Kidney (tissue), 13 donors: ENCODE measurements at regions not wholly inside any gene's neighbourhood (a gene's known extent, or its start where the extent isn't known, plus 50 kb on each side); places are given as distances from the start of the nearest gene placed in this dataset.
A peak's percentile ranks its signal among the peaks of the same experiment; 100 is the strongest.

Source experiments
- DNase-seq, 5 donors: peaks; one replicate each; pipeline ENCODE4 v3.0.0-alpha.2; 2013 to 2020
- FAIRE-seq: peaks from 2 replicates; lab custom pipeline; 2012; peaks lifted over from hg19 to GRCh38; lab: Jason Lieb, UNC
- H3K27ac ChIP-seq, 2 donors: one replicate each; pipeline ENCODE4 v1.7.0; 2013; ENCODE audit warnings: low read depth in 2 of 2, low read length in 2 of 2, inconsistent platforms in 1 of 2
- H3K27me3 ChIP-seq: one replicate; pipeline ENCODE4 v1.7.1; 2013; ENCODE audit warnings: low read length, inconsistent platforms; ENCODE audit not compliant: control insufficient read depth, insufficient read depth
- H3K36me3 ChIP-seq, 3 donors: one replicate each; pipeline versions ENCODE4 v1.7.0 to v1.7.1; 2013; ENCODE audit warnings: low read length in 3 of 3, control low read depth in 1 of 3, inconsistent platforms in 1 of 3; ENCODE audit not compliant: insufficient read depth in 3 of 3, control insufficient read depth in 2 of 3
- H3K4me1 ChIP-seq, 3 donors: one replicate each; pipeline versions ENCODE4 v1.7.0 to v1.7.1; 2013; ENCODE audit warnings: low read length in 3 of 3, inconsistent platforms in 1 of 3, low read depth in 1 of 3; ENCODE audit not compliant: control insufficient read depth in 2 of 3, insufficient read depth in 2 of 3
- H3K4me3 ChIP-seq, 3 donors: one replicate each; pipeline versions ENCODE4 v1.7.0 to v1.8.1; 2013; ENCODE audit warnings: low read length in 3 of 3, control low read depth in 1 of 3, inconsistent platforms in 1 of 3
- H3K9ac ChIP-seq, 3 donors: one replicate each; pipeline versions ENCODE4 v1.7.0 to v1.7.1; 2013; ENCODE audit warnings: low read length in 3 of 3, control low read depth in 1 of 3, inconsistent platforms in 1 of 3
- H3K9me3 ChIP-seq, 3 donors: one replicate each; pipeline versions ENCODE4 v1.7.0 to v1.7.1; 2013; ENCODE audit warnings: low read length in 3 of 3, control low read depth in 1 of 3, inconsistent platforms in 1 of 3; ENCODE audit not compliant: control insufficient read depth in 2 of 3, insufficient read depth in 1 of 3
- intact Hi-C: fragments of 100-400 bp; cut with DNase I; formaldehyde crosslinking; loops from one replicate; pipeline ENCODE4 v1.11.1; 2022
- TF ChIP-seq, protein P1 (sequence below): IDR thresholded peaks from 3 replicates; pipeline ENCODE4 v1.5.1; 2012; ENCODE audit warnings: mild to moderate bottlenecking, moderate library complexity, borderline replicate concordance; ENCODE audit not compliant: insufficient read depth; ENCODE audit errors: extremely low read depth
- donor health status: control.
- donor health status: control.
- donor health status: control.
- donor health status: control.
- donor health status: control.
- donor health status: DM: yes; HTN: yes; CAD: no.
- donor health status: Normal renal cell carcinoma (clear cell type).

DNA sequence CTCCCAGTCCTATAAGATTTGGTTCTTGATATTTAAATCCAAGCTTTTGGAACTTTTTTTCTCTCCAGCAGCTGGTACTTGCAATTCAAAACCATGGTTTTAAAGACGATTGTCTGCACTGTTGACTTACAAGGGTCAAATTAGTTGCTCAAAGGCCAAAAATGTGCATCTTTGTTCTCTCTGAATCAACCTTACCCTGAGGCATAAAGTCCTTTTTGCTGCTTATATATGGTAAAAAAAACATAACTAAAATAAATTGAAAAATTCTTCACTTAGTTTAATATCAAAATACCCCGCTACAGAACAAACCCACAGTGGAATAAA lies 592.7 kb downstream of the XIRP2 start:
- TF ChIP-seq, protein P1, sequence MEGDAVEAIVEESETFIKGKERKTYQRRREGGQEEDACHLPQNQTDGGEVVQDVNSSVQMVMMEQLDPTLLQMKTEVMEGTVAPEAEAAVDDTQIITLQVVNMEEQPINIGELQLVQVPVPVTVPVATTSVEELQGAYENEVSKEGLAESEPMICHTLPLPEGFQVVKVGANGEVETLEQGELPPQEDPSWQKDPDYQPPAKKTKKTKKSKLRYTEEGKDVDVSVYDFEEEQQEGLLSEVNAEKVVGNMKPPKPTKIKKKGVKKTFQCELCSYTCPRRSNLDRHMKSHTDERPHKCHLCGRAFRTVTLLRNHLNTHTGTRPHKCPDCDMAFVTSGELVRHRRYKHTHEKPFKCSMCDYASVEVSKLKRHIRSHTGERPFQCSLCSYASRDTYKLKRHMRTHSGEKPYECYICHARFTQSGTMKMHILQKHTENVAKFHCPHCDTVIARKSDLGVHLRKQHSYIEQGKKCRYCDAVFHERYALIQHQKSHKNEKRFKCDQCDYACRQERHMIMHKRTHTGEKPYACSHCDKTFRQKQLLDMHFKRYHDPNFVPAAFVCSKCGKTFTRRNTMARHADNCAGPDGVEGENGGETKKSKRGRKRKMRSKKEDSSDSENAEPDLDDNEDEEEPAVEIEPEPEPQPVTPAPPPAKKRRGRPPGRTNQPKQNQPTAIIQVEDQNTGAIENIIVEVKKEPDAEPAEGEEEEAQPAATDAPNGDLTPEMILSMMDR: no peak
- no peak for DNase-seq

DNA sequence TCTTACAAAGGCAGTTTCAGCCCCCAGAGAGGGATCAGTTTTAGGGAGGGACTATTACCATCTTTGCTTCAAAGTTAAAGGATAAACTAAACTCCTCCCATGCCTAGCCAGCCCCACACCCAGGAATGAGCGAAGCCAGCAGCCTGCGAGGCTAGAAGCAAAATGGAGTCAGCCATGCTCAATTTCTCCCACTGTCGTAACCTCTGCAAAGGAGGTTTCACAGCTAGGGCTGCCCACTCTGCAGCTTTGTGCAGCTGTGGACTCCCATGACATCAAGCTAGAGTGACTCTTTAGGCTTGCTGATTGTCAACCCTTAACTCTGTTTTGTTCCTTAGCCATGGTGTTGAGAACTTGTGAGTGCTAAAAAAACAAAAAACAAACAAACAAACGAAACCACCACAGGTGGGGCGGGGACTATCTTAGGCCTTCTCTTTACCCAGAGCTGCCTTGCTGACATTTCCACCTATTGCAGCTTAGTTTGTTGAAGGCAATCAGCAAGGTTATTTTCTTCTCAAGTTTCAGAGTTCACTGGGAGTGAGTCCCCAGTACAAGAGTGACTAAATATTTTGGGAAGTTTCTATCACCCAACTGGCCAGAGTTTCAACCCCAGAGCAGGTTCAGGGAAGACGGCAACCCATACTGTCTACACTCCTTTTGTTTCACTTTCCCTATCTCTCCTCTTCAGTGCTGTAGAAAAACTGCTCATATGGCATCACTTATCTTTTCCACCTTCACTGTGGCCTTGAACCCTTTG lies 592.1 kb downstream of the XIRP2 start:
- Histone ChIP-seq H3K36me3 (no peaks in the 10 kb centered on the region), H3K9me3 (no peaks in the 10 kb centered on the region), H3K27ac (no peak overlapping the region), H3K9ac (no peak overlapping the region), H3K4me1 (no peaks in the 10 kb centered on the region), H3K27me3 (no peaks in the 10 kb centered on the region), H3K4me3 (no peak overlapping the region)
- DNase-seq: peak in 1 of 5 donors; percentile 9
- TF ChIP-seq, protein P1: no peak
- no peak for FAIRE-seq
- intact Hi-C loops: no loop called here

More for the DNA sequence above, 592.7 kb downstream of the XIRP2 start:
- Histone ChIP-seq H3K9me3 (no peaks in the 10 kb centered on the region), H3K27ac (no peak overlapping the region), H3K36me3 (no peaks in the 10 kb centered on the region), H3K9ac (no peak overlapping the region), H3K27me3 (no peaks in the 10 kb centered on the region), H3K4me3 (no peak overlapping the region), H3K4me1 (no peaks in the 10 kb centered on the region)
- no peak for FAIRE-seq
- intact Hi-C loops: no loop called here

DNA sequence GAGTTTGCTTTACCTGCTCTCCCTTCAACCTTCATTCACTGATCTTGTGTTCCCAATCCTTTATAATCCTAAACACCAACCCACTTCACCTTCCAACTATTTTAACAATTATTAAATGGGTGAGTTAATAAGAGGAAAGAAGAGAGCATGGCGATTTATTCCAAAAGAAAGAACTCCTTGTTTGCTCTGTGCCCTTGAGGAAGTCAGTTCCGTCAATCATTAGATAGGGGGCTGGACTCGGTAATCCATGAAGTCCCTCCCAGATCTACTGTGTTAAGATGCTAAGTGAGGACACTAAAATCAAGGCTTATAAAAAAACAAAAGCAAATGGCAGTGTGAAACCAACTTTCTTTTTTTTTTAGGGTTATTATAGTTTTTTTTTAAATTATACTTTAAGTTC lies 589.9 kb downstream of the XIRP2 start:
- no peak overlapping the region for H3K4me3 ChIP-seq
- no peak overlapping the region for H3K9ac ChIP-seq
- H3K36me3 ChIP-seq: no peaks in the 10 kb centered on the region
- TF ChIP-seq, protein P1: no peak
- no peaks in the 10 kb centered on the region for H3K27me3 ChIP-seq
- FAIRE-seq (no peak), DNase-seq (peak in 3 of 5 donors; percentile 12 to 57 (median 55))
- no peaks in the 10 kb centered on the region for H3K9me3 ChIP-seq
- H3K27ac ChIP-seq: no peak overlapping the region
- intact Hi-C loops: no loop called here
- no peaks in the 10 kb centered on the region for H3K4me1 ChIP-seq
